NB4 (cell line): ENCODE measurements at regions not wholly inside any gene's neighbourhood (a gene's known extent, or its start where the extent isn't known, plus 50 kb on each side); places are given as distances from the start of the nearest gene placed in this dataset.

Experiments used
- CTCF ChIP-seq: IDR thresholded peaks from one replicate; pipeline ENCODE4 v1.5.1; 2012; ENCODE audit warnings: low read depth, low read length
- POLR2A ChIP-seq: IDR thresholded peaks from 2 replicates; pipeline ENCODE4 v1.6.1; 2011; ENCODE audit warnings: mild to moderate bottlenecking; ENCODE audit not compliant: insufficient read length; ENCODE audit errors: extremely low read depth

DNA sequence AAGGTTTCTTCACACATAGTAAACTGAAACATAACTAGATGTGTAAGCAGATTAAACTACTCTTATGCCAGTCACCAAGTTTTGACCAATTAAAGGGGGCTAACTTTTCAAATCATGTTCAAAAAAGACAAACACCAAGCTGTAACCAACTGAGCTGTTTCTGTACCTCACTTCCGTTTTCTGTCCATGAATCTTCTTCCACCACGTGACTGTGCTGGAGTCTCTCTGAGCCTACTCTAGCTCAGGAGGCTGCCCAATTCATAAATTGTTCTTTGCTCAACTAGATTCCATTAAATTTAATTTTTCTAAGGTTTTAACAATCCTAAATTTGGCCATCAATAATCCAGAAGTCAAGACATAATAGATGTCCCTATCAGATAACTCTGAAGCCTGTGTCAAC lies 229.4 kb downstream of the FNDC1 start:
- TF ChIP-seq CTCF, result no peak
- no peak for TF ChIP-seq POLR2A
